GM20000 (cell line): ENCODE measurements at regions not wholly inside any gene's neighbourhood (a gene's known extent, or its start where the extent isn't known, plus 50 kb on each side); places are given as distances from the start of the nearest gene placed in this dataset.

Experiments
- DNase-seq: peaks from one replicate; pipeline ENCODE4 v3.0.0; 2012; ENCODE audit warnings: low spot score
- TF ChIP-seq, protein P1 (sequence below): IDR thresholded peaks from 2 replicates; pipeline ENCODE4 v1.5.1; 2012; ENCODE audit warnings: mild to moderate bottlenecking, control low read depth; ENCODE audit errors: extremely low read depth, missing control alignments

DNA sequence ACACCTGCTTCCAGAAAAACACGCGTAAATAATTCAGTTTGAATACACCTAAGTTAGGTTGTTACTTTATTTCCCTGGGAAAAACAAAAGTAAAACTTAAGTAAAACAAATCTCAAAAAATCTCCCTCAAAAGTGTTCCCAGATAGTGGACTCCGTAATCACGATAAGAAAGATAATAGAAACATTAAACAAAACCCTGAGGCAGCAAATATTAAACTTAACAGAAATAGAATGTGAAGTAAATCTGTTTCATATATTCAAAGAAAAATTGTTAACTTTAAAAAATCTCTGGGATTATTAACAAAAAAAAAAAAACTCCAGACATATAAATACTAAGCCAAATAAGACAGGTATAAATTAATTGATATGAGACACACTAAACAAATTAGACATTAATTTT is 743.2 kb upstream of the NCAM2 start:
- TF ChIP-seq, protein P1, sequence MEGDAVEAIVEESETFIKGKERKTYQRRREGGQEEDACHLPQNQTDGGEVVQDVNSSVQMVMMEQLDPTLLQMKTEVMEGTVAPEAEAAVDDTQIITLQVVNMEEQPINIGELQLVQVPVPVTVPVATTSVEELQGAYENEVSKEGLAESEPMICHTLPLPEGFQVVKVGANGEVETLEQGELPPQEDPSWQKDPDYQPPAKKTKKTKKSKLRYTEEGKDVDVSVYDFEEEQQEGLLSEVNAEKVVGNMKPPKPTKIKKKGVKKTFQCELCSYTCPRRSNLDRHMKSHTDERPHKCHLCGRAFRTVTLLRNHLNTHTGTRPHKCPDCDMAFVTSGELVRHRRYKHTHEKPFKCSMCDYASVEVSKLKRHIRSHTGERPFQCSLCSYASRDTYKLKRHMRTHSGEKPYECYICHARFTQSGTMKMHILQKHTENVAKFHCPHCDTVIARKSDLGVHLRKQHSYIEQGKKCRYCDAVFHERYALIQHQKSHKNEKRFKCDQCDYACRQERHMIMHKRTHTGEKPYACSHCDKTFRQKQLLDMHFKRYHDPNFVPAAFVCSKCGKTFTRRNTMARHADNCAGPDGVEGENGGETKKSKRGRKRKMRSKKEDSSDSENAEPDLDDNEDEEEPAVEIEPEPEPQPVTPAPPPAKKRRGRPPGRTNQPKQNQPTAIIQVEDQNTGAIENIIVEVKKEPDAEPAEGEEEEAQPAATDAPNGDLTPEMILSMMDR: no peak
- DNase-seq: no peak

DNA sequence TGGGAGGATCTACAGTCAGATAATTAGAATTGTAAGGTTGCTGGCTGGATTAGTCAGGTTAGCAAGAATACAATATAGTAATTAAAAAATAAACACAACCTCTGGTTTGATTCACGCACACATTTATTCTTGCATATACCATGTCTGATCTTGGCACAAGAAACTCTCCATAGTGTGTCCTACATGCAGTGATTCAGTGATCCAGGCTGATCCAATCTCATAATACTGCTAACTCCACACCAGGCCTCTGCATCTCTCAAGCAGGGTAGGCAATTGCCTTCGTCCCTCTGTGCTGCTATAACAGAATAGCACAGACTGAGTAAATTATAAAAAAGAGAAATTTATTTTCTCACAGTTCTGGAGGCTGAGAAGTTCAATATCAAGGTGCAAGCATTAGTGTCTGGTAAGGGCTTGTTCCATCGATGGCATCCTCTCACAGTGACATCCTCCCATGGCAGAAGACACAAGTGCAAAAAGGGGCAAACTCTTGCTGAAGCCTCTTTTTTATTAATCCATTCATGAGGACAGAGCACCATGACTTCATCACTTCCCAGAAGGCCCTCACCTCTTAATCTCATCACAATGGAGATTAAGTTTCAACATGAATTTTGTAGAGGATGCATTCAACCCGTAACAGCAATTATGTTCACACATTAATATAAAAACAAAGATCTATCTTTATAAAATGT is 741.0 kb upstream of the NCAM2 start:
- TF ChIP-seq, protein P1: no peak
- no peak for DNase-seq

DNA sequence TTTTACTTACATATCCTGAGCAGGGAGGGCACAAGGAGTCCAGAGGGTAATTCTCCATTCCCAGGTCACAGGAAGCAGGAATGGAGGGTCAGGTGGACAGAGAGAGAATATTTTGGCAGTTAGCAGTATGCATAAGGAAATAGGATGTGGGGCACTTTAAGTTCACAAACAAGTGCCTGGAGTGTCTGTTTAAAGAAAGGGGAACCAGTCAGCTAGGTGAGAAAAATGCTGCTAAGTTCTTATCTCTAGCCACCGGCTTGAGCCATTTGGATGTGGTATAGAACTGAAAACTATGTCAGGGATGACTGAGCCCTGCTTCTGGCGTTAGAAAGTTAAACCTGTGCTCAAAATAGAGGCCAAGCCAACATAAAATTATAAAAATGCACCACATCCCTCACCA is 739.7 kb upstream of the NCAM2 start:
- DNase-seq: no peak
- TF ChIP-seq, protein P1: no peak

DNA sequence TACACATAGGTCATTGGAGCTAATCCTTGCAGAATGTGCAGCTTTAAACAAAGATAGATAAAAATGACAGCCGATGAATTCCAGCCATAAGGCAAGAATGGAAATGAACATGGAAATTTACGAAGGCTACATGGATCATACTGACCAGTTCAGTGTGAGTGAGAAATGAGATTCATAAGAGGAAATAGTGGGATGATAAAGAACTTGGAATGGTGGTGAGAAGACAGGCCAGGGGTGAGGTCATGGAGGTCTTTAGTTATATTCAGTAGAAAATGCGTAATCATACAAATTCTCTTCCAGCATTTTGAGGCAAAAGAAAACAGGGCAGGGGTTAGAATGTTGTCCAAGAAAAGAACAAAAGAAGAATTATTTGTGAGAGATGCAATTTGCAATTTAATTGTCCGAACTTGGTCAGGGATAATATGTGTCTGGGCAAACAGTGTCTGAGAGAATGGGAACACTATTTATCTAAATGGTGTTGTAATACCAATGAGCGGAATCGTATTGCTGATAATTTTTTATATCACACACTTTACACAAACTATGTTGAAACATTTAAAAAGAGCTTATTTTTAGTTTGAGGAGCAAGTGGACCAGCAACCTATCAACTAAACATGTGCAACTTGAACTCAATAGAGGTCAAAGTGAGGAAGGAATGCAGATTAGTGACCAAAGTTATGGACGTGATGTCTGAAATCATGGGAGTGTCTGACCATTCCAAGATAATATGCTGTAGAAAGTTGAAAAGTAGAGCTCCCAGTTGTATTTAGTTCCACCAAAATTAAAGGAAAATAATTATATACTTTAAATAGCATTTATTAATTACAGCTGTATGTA is 739.0 kb upstream of the NCAM2 start:
- no peak for DNase-seq
- TF ChIP-seq, protein P1: no peak

DNA sequence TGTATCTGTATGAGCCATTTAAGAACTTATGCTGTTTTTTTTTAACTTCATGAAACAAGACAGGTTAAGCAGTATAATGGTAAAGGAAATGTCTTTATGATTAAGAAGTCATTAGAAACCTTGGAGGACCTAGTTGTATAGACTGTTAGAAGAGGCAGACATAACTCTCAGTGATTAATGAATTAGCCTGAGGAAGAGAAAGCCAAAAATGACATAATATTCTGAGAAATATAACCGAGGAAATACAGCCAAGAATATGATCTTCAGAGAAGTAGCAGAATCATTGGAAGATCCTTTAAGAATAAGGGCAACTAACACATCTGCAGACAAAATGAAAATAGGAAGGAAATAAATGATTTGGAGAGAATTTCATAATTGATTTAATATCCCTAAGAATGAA is 738.1 kb upstream of the NCAM2 start:
- TF ChIP-seq, protein P1: no peak
- DNase-seq: no peak

DNA sequence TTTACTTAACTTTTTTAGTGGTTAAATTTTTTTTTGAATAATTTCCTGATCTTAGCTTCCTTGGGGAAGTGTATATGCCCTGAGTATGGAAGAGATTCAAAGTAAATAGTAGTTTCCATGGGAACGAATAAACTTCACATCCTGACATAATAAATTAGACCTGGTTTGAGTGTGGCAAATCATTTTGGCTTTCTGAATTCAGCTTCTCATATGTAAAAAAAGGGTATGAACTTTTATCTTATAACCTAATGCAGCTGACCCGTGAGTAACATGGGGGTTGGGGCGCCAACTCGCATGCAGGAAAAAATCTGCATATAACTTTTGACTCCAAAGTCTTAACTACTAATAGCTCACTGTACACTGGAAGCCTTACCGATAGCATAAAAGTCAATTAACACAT is 736.8 kb upstream of the NCAM2 start:
- TF ChIP-seq, protein P1: no peak
- DNase-seq: no peak

DNA sequence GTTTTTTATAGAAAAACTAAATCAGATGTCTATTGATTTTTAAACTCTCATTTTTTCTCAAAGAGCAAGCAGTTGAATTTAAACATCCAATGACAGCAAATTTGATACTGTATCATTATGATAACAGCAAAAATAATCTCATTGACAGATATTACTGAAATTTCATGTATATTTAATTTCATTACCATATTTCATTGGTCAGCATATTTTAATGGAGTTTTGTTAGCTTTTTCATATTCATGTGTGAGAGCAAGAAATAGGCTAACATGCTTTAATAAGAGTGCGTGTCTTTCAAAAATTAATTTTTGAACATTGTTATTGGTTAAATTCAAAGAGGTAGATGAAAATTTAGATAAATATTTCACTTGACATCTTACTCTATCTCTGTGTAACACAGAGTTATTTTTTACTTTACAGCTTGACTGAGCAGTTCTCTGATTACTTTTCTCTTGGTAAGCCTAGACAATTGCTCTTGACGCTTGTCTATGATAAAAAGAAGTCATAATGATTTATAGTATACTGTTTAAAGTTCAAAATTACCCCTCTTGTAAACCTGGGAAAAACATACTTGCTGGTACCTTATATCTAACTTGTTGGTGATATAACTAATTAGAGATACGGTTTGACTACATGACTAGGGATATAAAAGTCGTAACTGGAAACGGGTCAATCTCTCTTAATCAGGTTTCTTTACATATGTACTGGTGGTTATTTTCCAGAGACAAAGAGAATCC is 732.3 kb upstream of the NCAM2 start:
- TF ChIP-seq, protein P1: no peak
- no peak for DNase-seq
